Ishikawa (cell line): ENCODE measurements at regions not wholly inside any gene's neighbourhood (a gene's known extent, or its start where the extent isn't known, plus 50 kb on each side); places are given as distances from the start of the nearest gene placed in this dataset.

Experiments used
- CEBPB ChIP-seq: IDR thresholded peaks from 2 replicates; pipeline ENCODE4 v1.6.1; 2012
- CREB1 ChIP-seq: IDR thresholded peaks from 2 replicates; pipeline ENCODE4 v1.6.1; 2012; ENCODE audit warnings: low read depth
- EGR1 ChIP-seq: IDR thresholded peaks from 2 replicates; pipeline ENCODE4 v1.6.1; 2012
- EP300 ChIP-seq: IDR thresholded peaks from 2 replicates; pipeline ENCODE4 v1.6.1; 2012; ENCODE audit warnings: borderline replicate concordance
- FOXM1 ChIP-seq: IDR thresholded peaks from 2 replicates; pipeline ENCODE4 v1.6.1; 2012; ENCODE audit warnings: low read depth, borderline replicate concordance
- NFIC ChIP-seq: IDR thresholded peaks from 2 replicates; pipeline ENCODE4 v1.6.1; 2012
- RAD21 ChIP-seq: IDR thresholded peaks from 2 replicates; pipeline ENCODE4 v1.6.1; 2012; ENCODE audit warnings: low read depth
- TAF1 ChIP-seq: IDR thresholded peaks from 2 replicates; pipeline ENCODE4 v1.6.1; 2012; ENCODE audit warnings: low read depth, mild to moderate bottlenecking
- TCF12 ChIP-seq: IDR thresholded peaks from 2 replicates; pipeline ENCODE4 v1.6.1; 2012; ENCODE audit warnings: low read depth
- TEAD4 ChIP-seq: IDR thresholded peaks from 2 replicates; pipeline ENCODE4 v1.6.1; 2012
- YY1 ChIP-seq: IDR thresholded peaks from 2 replicates; pipeline ENCODE4 v1.6.1; 2012; ENCODE audit warnings: low read depth
- ZBTB7A ChIP-seq: IDR thresholded peaks from 2 replicates; pipeline ENCODE4 v1.6.1; 2012; ENCODE audit warnings: low read depth
- TF ChIP-seq, protein P1 (sequence below): IDR thresholded peaks from 2 replicates; pipeline ENCODE4 v1.6.1; 2012
- TF ChIP-seq, protein P2 (sequence below): IDR thresholded peaks from 2 replicates; pipeline ENCODE4 v1.6.1; 2012; ENCODE audit warnings: low read depth, mild to moderate bottlenecking
- TF ChIP-seq, protein P3 (sequence below): IDR thresholded peaks from 2 replicates; pipeline ENCODE4 v1.6.1; 2012

DNA sequence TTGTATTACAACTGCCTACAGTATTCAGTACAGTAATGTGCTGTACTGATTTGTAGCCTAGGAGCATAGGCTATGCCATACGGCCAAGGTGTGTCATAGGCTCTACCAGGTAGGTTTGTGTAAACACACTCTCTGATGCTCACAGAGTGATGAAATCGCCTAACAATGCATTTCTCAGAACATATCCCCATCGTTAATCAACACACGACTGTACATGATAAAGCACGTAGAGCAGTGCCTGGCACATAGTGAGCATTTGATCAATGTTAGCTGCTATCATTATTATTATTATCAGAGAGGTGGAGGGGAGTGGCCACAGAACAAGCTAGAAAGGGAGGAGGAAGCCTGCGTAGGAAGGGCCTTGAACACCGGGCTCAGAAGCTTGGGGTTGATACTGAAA lies 81.1 kb upstream of the LHX1 start:
- no peak for TF ChIP-seq NFIC
- TF ChIP-seq RAD21 = no peak
- TF ChIP-seq FOXM1 = no peak
- TF ChIP-seq, protein P1, sequence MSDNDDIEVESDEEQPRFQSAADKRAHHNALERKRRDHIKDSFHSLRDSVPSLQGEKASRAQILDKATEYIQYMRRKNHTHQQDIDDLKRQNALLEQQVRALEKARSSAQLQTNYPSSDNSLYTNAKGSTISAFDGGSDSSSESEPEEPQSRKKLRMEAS = no peak
- TF ChIP-seq, protein P2, sequence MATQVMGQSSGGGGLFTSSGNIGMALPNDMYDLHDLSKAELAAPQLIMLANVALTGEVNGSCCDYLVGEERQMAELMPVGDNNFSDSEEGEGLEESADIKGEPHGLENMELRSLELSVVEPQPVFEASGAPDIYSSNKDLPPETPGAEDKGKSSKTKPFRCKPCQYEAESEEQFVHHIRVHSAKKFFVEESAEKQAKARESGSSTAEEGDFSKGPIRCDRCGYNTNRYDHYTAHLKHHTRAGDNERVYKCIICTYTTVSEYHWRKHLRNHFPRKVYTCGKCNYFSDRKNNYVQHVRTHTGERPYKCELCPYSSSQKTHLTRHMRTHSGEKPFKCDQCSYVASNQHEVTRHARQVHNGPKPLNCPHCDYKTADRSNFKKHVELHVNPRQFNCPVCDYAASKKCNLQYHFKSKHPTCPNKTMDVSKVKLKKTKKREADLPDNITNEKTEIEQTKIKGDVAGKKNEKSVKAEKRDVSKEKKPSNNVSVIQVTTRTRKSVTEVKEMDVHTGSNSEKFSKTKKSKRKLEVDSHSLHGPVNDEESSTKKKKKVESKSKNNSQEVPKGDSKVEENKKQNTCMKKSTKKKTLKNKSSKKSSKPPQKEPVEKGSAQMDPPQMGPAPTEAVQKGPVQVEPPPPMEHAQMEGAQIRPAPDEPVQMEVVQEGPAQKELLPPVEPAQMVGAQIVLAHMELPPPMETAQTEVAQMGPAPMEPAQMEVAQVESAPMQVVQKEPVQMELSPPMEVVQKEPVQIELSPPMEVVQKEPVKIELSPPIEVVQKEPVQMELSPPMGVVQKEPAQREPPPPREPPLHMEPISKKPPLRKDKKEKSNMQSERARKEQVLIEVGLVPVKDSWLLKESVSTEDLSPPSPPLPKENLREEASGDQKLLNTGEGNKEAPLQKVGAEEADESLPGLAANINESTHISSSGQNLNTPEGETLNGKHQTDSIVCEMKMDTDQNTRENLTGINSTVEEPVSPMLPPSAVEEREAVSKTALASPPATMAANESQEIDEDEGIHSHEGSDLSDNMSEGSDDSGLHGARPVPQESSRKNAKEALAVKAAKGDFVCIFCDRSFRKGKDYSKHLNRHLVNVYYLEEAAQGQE = no peak
- no peak for TF ChIP-seq EP300
- TF ChIP-seq ZBTB7A = no peak

DNA sequence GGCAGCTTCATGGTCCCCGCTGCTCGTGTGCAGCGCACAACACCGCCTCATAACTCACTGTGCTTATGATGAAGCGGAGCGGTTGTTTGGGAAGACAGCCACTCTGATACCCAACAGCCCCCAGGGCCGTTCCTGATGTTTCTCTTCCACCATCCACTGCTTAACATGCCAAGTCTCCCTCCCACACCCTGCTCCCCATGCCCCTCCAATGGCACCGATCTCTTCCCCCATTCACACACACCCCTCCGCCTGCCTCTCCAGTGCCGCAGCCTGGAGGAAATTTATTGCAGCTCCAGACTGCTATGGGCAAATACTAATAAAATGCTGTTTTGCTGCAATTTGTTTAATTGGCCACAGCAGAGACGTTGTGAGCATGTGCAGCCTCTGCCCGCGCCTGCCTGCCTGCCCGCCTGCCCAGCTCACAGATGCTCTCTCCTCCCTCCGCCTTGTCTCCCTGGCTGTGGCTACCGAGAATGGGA lies 80.3 kb upstream of the LHX1 start:
- TF ChIP-seq EP300 (no peak), CREB1 (no peak), TEAD4 (no peak)

DNA sequence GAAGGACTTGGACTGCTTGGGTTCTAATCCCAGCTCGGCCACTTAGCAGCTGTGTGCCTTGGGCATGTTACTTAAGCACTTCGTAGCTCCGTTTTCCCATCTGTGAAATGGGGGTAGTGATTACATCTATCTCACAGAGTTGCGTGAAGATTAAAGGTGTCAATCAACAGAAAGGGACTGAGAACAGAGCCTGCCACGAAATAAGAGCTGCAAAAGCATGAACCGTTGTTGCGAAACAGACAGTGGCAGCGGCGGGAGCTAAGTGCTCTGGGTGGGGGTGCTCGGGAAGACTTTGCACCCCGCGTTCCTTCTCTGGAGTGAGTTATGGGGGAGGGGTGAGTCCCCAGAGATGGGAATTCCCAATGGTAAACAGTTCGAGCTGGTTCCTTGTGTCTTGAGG lies 79.6 kb upstream of the LHX1 start:
- TF ChIP-seq TEAD4 (no peak), CEBPB (peak; percentile 71), YY1 (no peak), ZBTB7A (no peak)

DNA sequence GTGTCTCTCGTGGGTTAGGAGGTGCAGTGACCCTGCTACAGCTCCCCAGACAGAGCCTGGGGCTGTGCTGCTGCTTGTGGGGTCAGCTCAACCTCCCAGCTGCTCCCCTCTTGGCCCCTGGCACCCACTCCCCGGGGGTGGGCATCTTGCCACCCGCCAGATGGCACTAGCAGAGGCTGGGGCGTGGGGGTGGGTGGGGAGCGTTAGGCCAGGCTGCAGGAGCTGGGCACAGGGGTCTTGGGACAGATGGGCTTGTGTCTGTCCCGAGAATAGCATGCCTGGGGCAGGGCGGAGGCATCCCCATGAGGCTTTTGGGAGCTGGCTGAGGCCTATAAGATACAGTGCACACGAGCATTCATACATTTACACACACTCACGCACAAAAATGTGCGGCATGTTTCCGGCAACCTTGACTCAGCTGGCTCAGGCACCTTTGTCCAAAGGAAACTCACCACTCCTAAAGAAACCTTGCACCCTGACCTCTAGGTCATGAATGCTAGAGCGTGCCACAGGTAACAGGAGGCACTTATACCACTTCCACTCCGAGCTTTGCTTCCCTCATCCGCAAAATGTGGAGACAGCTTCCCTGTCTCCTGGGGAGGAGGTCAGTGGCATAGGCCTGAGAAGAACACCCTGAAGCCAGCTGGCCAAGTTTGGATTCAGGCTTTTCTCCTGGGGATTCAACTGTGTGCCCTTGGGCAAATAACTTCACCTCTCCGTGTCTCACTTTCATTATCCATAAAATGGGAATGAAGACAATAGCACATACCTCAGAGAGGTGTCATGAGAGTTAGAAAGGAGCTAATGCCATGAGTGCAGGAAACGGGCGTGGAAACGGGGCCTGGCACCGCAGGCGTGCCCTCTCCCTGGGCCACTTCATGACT lies 78.9 kb upstream of the LHX1 start:
- TF ChIP-seq TAF1 = no peak
- TF ChIP-seq, protein P1 = peak; percentile 11; the same call in 1 of the 2 replicates
- TF ChIP-seq EP300 = peak; percentile 56
- 0 out of 2 replicates have a peak, but pooled peaks have one; percentile 17 for TF ChIP-seq TEAD4

DNA sequence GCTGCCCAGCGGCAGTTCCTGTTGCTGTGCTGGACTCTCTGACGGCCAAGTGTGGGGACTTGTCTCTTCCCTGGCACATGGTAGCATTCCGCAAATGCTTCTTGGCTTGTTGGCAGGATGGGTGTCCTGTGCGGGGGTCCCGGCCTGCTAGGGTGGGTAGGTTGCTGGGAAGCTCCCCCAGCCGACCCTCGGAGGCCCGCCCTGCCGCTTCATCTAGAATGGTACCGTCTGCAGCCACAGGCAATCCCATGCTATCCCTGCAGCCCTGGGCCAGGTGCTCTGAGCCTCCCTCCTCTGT lies 78.3 kb upstream of the LHX1 start:
- TF ChIP-seq ZBTB7A = peak; percentile 27; the same call in 1 of the 2 replicates
- TF ChIP-seq, protein P2 = no peak

DNA sequence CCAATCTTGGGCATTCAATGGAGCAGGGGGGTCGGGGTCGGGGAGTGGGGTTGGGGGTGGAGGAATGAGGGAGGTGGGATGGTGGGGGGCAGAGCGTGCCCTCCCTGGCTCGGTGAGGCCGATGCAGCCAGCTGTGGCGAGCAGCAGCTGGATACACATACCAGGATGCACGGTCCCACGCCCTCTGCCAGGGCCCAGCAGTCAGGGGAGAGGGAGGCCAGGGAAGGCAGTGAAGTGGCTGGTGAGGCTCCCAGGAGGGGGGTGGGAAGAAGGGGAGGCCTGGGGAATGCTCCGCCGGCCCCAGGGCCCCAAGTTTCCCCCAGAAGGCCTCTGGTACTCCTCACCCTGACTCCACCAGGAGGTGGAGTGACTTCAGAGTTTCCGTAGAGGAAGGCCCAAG lies 77.6 kb upstream of the LHX1 start:
- no peak for TF ChIP-seq FOXM1
- TF ChIP-seq TEAD4 = 0 out of 2 replicates have a peak, but pooled peaks have one; percentile 26

DNA sequence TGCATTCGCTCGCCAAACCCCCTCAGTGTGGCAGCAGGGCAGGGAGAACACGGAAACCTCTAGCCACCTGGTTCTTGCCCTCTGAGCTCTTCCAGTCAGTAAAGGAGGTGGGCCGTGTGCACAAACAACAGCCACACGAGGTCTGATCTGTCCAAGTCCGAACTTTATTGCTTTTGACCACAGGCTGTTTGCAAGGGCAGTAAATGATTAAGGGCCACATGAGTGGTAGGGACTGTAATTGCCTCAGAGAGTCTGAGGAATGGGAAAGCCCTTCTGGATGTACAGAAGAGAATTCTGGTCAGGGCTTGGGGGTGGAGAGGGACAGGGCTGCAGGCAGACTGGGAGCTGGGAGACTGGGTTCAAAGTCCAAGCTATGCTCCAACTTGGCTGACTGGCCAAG lies 75.7 kb upstream of the LHX1 start:
- TF ChIP-seq, protein P2 = no peak
- no peak for TF ChIP-seq NFIC
- TF ChIP-seq RAD21 = no peak
- no peak for TF ChIP-seq ZBTB7A
- TF ChIP-seq, protein P1 = no peak
- TF ChIP-seq EP300 = no peak
- no peak for TF ChIP-seq TCF12
- TF ChIP-seq, protein P3, sequence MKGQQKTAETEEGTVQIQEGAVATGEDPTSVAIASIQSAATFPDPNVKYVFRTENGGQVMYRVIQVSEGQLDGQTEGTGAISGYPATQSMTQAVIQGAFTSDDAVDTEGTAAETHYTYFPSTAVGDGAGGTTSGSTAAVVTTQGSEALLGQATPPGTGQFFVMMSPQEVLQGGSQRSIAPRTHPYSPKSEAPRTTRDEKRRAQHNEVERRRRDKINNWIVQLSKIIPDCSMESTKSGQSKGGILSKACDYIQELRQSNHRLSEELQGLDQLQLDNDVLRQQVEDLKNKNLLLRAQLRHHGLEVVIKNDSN = no peak
- no peak for TF ChIP-seq EGR1
- TF ChIP-seq TEAD4 = no peak
- no peak for TF ChIP-seq TAF1
- TF ChIP-seq YY1 = no peak
